Keratinocyte (primary cell): ENCODE measurements at regions not wholly inside any gene's neighbourhood (a gene's known extent, or its start where the extent isn't known, plus 50 kb on each side); places are given as distances from the start of the nearest gene placed in this dataset.

Experiments used
- CTCF ChIP-seq, 3 experiments: IDR thresholded peaks in 1 of 3; conservative IDR thresholded peaks in 1 of 3; optimal IDR thresholded peaks in 1 of 3; 2 replicates in 2 of 3; 3 replicates in 1 of 3; pipeline versions ENCODE3 to v1.5.1; 2011; ENCODE audit warnings: low read length in 3 of 3, mild to moderate bottlenecking in 3 of 3, moderate library complexity in 2 of 3, control low read depth in 1 of 3, inconsistent platforms in 1 of 3; ENCODE audit not compliant: insufficient read depth in 2 of 3; ENCODE audit errors: extremely low read depth in 1 of 3
- EZH2 ChIP-seq: IDR thresholded peaks from one replicate; pipeline ENCODE4 v1.6.1; 2012; ENCODE audit warnings: inconsistent platforms, mild to moderate bottlenecking, low read length, moderate library complexity

- TF ChIP-seq EZH2 (no peak), CTCF (optimal IDR thresholded peaks at IDR 0.05 in 1 of 3, IDR thresholded peaks at IDR 0.05 in 1 of 3, conservative IDR thresholded peaks at IDR 0.05 in 1 of 3; ENCODE audit: extremely low read depth in 1 of 3, insufficient read depth in 2 of 3, low read length in 3 of 3) (no peak)
These were observed 112.6 kb downstream of the TMEM18 start for GRCh38 chr2:564471-565181.
